GM12878 (cell line): ENCODE measurements at regions not wholly inside any gene's neighbourhood (a gene's known extent, or its start where the extent isn't known, plus 50 kb on each side); places are given as distances from the start of the nearest gene placed in this dataset.

ENCODE experiments used
- EZH2 ChIP-seq: IDR thresholded peaks from 2 replicates; pipeline ENCODE4 v1.6.1; 2012; ENCODE audit warnings: low read depth, mild to moderate bottlenecking, control low read depth, inconsistent platforms, low read length, borderline replicate concordance; ENCODE audit not compliant: control insufficient read depth
- PAX5 ChIP-seq: IDR thresholded peaks from 2 replicates; pipeline ENCODE4 v1.6.1; 2011; ENCODE audit warnings: low read depth, low read length, borderline replicate concordance
- POLR2A ChIP-seq: IDR thresholded peaks from 2 replicates; pipeline ENCODE4 v1.6.1; 2011; ENCODE audit warnings: low read depth, mild to moderate bottlenecking, low read length
- SREBF2 ChIP-seq: IDR thresholded peaks from 2 replicates; pipeline ENCODE4 v1.6.1; 2012; ENCODE audit warnings: mild to moderate bottlenecking, low read length
- TF ChIP-seq, protein P1 (sequence below), 3 experiments: IDR thresholded peaks in 2 of 3; conservative IDR thresholded peaks in 1 of 3; 2 replicates each; pipeline ENCODE4 v1.5.1; 2011; ENCODE audit warnings: low read depth in 3 of 3, low read length in 3 of 3, mild to moderate bottlenecking in 3 of 3, control low read depth in 2 of 3, moderate library complexity in 2 of 3, inconsistent platforms in 1 of 3, mixed read lengths in 1 of 3; ENCODE audit not compliant: control insufficient read depth in 2 of 3, insufficient read depth in 1 of 3; ENCODE audit errors: extremely low read depth in 1 of 3

DNA sequence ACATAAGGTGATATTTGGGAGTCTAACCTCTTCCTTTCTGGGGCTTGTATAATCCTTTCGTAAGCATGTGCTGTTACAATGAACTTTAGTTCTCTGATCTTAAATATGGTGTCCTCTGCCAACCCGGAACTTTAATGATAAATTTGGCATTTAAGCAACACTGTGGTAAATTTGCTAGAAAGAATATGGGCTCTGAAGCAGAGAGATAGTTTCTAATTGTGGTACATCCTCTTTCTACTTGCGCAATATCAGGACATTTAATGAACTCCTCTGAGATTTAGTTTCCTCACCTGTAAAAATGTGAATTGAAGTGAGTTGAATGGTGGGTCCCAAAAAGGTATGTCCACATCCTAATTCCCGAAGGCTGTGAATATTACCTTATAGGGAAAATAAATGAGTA is 364.7 kb downstream of the CAAP1 start:
- TF ChIP-seq PAX5: no peak
- no peak for TF ChIP-seq POLR2A
- TF ChIP-seq, protein P1, sequence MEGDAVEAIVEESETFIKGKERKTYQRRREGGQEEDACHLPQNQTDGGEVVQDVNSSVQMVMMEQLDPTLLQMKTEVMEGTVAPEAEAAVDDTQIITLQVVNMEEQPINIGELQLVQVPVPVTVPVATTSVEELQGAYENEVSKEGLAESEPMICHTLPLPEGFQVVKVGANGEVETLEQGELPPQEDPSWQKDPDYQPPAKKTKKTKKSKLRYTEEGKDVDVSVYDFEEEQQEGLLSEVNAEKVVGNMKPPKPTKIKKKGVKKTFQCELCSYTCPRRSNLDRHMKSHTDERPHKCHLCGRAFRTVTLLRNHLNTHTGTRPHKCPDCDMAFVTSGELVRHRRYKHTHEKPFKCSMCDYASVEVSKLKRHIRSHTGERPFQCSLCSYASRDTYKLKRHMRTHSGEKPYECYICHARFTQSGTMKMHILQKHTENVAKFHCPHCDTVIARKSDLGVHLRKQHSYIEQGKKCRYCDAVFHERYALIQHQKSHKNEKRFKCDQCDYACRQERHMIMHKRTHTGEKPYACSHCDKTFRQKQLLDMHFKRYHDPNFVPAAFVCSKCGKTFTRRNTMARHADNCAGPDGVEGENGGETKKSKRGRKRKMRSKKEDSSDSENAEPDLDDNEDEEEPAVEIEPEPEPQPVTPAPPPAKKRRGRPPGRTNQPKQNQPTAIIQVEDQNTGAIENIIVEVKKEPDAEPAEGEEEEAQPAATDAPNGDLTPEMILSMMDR (IDR thresholded peaks at IDR 0.05 in 2 of 3, conservative IDR thresholded peaks at IDR 0.05 in 1 of 3; ENCODE audit: control insufficient read depth in 2 of 3, extremely low read depth in 1 of 3, insufficient read depth in 1 of 3, low read depth in 3 of 3, low read length in 3 of 3): no peak
- TF ChIP-seq SREBF2: no peak
- no peak for TF ChIP-seq EZH2
